ENCODE measurements at regions not wholly inside any gene's neighbourhood (a gene's known extent, or its start where the extent isn't known, plus 50 kb on each side); places are given as distances from the start of the nearest gene placed in this dataset.
"Not testable (repeated sequence)": the region's sequence is repeated elsewhere in the genome, so short reads cannot be mapped to it uniquely, and the experiment has no call there.

GRCh38 chr16:52690468-52690867 is 143.5 kb upstream of the TOX3 start:
- no peak overlapping the region for H3K27ac Mint-ChIP-seq
- H3K4me1 Mint-ChIP-seq: no peaks in the 10 kb centered on the region
- no peak overlapping the region for H3K4me3 Mint-ChIP-seq
- H3K9me3 Mint-ChIP-seq: peaks cover 22% of the 10 kb centered on the region
- no peaks in the 10 kb centered on the region for H3K36me3 Mint-ChIP-seq
- no peaks in the 10 kb centered on the region for H3K27me3 Mint-ChIP-seq

GRCh38 chr16:52680993-52681392 is 134.1 kb upstream of the TOX3 start:
- no peaks in the 10 kb centered on the region for H3K27me3 Mint-ChIP-seq
- H3K4me3 Mint-ChIP-seq: no peak overlapping the region
- H3K9me3 Mint-ChIP-seq: peaks cover 3% of the 10 kb centered on the region
- H3K4me1 Mint-ChIP-seq: no peaks in the 10 kb centered on the region
- H3K27ac Mint-ChIP-seq: no peak overlapping the region
- no peaks in the 10 kb centered on the region for H3K36me3 Mint-ChIP-seq

GRCh38 chr16:52677501-52677900 is 130.6 kb upstream of the TOX3 start:
- no peaks in the 10 kb centered on the region for H3K9me3 Mint-ChIP-seq

GRCh38 chr16:52676959-52677358 is 130.0 kb upstream of the TOX3 start:
- Mint-ChIP-seq H3K4me1 (no peaks in the 10 kb centered on the region), H3K36me3 (no peaks in the 10 kb centered on the region), H3K9me3 (peaks cover 3% of the 10 kb centered on the region), H3K4me3 (no peak overlapping the region), H3K27me3 (no peaks in the 10 kb centered on the region), H3K27ac (no peak overlapping the region)

More at GRCh38 chr16:52677501-52677900, 130.6 kb upstream of the TOX3 start:
- no peaks in the 10 kb centered on the region for H3K4me1 Mint-ChIP-seq
- no peaks in the 10 kb centered on the region for H3K36me3 Mint-ChIP-seq
- H3K27me3 Mint-ChIP-seq: no peaks in the 10 kb centered on the region
- no peak overlapping the region for H3K4me3 Mint-ChIP-seq
- no peak overlapping the region for H3K27ac Mint-ChIP-seq

GRCh38 chr16:52671590-52671989 is 124.6 kb upstream of the TOX3 start:
- no peaks in the 10 kb centered on the region for H3K4me1 Mint-ChIP-seq
- no peak overlapping the region for H3K27ac Mint-ChIP-seq
- no peaks in the 10 kb centered on the region for H3K27me3 Mint-ChIP-seq
- peaks cover 6% of the 10 kb centered on the region for H3K9me3 Mint-ChIP-seq
- no peak overlapping the region for H3K4me3 Mint-ChIP-seq
- no peaks in the 10 kb centered on the region for H3K36me3 Mint-ChIP-seq

- no peaks in the 10 kb centered on the region for H3K4me1 Mint-ChIP-seq
- H3K27ac Mint-ChIP-seq: no peak overlapping the region
- peaks cover 23% of the 10 kb centered on the region for H3K9me3 Mint-ChIP-seq
- H3K27me3 Mint-ChIP-seq: no peaks in the 10 kb centered on the region
- no peak overlapping the region for H3K4me3 Mint-ChIP-seq
- H3K36me3 Mint-ChIP-seq: peaks cover 5% of the 10 kb centered on the region
Observed at GRCh38 chr16:52657924-52658323, 111.0 kb upstream of the TOX3 start.

GRCh38 chr16:52655916-52656315 is 109.0 kb upstream of the TOX3 start:
- not testable (repeated sequence) for H3K4me3 Mint-ChIP-seq, H3K36me3 Mint-ChIP-seq, H3K27ac Mint-ChIP-seq, H3K4me1 Mint-ChIP-seq, H3K27me3 Mint-ChIP-seq
- H3K9me3 Mint-ChIP-seq: peaks cover 21% of the 10 kb centered on the region

GRCh38 chr16:52655156-52655555 is 108.2 kb upstream of the TOX3 start:
- H3K27ac Mint-ChIP-seq: not testable (repeated sequence)

GRCh38 chr16:52652033-52652432 is 105.1 kb upstream of the TOX3 start:
- Mint-ChIP-seq H3K9me3 (peaks cover 6% of the 10 kb centered on the region), H3K27me3 (no peaks in the 10 kb centered on the region), H3K4me1 (no peaks in the 10 kb centered on the region), H3K36me3 (no peaks in the 10 kb centered on the region), H3K27ac (no peak overlapping the region), H3K4me3 (no peak overlapping the region)

More at GRCh38 chr16:52655156-52655555, 108.2 kb upstream of the TOX3 start:
- not testable (repeated sequence) for H3K4me3 Mint-ChIP-seq, H3K36me3 Mint-ChIP-seq, H3K4me1 Mint-ChIP-seq, H3K27me3 Mint-ChIP-seq
- H3K9me3 Mint-ChIP-seq: peaks cover 17% of the 10 kb centered on the region

- Mint-ChIP-seq H3K36me3 (no peaks in the 10 kb centered on the region), H3K27me3 (no peaks in the 10 kb centered on the region), H3K27ac (no peak overlapping the region), H3K4me1 (no peaks in the 10 kb centered on the region), H3K9me3 (peaks cover 6% of the 10 kb centered on the region), H3K4me3 (no peak overlapping the region)
Observed at GRCh38 chr16:52650789-52651188, 103.8 kb upstream of the TOX3 start.

- H3K27ac Mint-ChIP-seq: no peak overlapping the region
- no peaks in the 10 kb centered on the region for H3K27me3 Mint-ChIP-seq
- no peak overlapping the region for H3K4me3 Mint-ChIP-seq
- no peaks in the 10 kb centered on the region for H3K4me1 Mint-ChIP-seq
- H3K36me3 Mint-ChIP-seq: no peaks in the 10 kb centered on the region
- peaks cover 6% of the 10 kb centered on the region for H3K9me3 Mint-ChIP-seq
Observed at GRCh38 chr16:52650318-52650717, 103.4 kb upstream of the TOX3 start.

GRCh38 chr16:52649870-52650269 is 102.9 kb upstream of the TOX3 start:
- Mint-ChIP-seq H3K27ac (no peak overlapping the region), H3K27me3 (no peaks in the 10 kb centered on the region), H3K4me3 (no peak overlapping the region), H3K9me3 (peaks cover 6% of the 10 kb centered on the region), H3K36me3 (no peaks in the 10 kb centered on the region), H3K4me1 (no peaks in the 10 kb centered on the region)

GRCh38 chr16:52647588-52647987 is 100.6 kb upstream of the TOX3 start:
- Mint-ChIP-seq H3K4me1 (no peaks in the 10 kb centered on the region), H3K4me3 (no peak overlapping the region), H3K36me3 (no peaks in the 10 kb centered on the region), H3K9me3 (no peaks in the 10 kb centered on the region), H3K27ac (no peak overlapping the region), H3K27me3 (no peaks in the 10 kb centered on the region)

GRCh38 chr16:52643006-52643405 is 96.1 kb upstream of the TOX3 start:
- H3K4me3 Mint-ChIP-seq: no peak overlapping the region
- no peaks in the 10 kb centered on the region for H3K27me3 Mint-ChIP-seq

GRCh38 chr16:52634528-52634927 is 87.6 kb upstream of the TOX3 start:
- Mint-ChIP-seq H3K9me3 (peaks cover 15% of the 10 kb centered on the region), H3K36me3 (no peaks in the 10 kb centered on the region), H3K4me1 (no peaks in the 10 kb centered on the region), H3K4me3 (no peak overlapping the region), H3K27ac (no peak overlapping the region), H3K27me3 (no peaks in the 10 kb centered on the region)

More at GRCh38 chr16:52643006-52643405, 96.1 kb upstream of the TOX3 start:
- peaks cover under 1% of the 10 kb centered on the region for H3K9me3 Mint-ChIP-seq
- no peaks in the 10 kb centered on the region for H3K4me1 Mint-ChIP-seq
- H3K27ac Mint-ChIP-seq: no peak overlapping the region
- no peaks in the 10 kb centered on the region for H3K36me3 Mint-ChIP-seq

GRCh38 chr16:52634104-52634503 is 87.2 kb upstream of the TOX3 start:
- H3K27ac Mint-ChIP-seq: no peak overlapping the region
- H3K27me3 Mint-ChIP-seq: no peaks in the 10 kb centered on the region
- H3K4me3 Mint-ChIP-seq: no peak overlapping the region
- peaks cover 15% of the 10 kb centered on the region for H3K9me3 Mint-ChIP-seq
- no peaks in the 10 kb centered on the region for H3K36me3 Mint-ChIP-seq
- no peaks in the 10 kb centered on the region for H3K4me1 Mint-ChIP-seq

GRCh38 chr16:52633230-52633629 is 86.3 kb upstream of the TOX3 start:
- Mint-ChIP-seq H3K36me3 (no peaks in the 10 kb centered on the region), H3K27me3 (no peaks in the 10 kb centered on the region), H3K9me3 (peaks cover 15% of the 10 kb centered on the region), H3K27ac (no peak overlapping the region), H3K4me3 (no peak overlapping the region), H3K4me1 (no peaks in the 10 kb centered on the region)

Measured in activated naive CD4-positive, alpha-beta T cell treated with anti-CD3 and anti-CD28 coated beads, Interleukin-2, amount 50 U/mL, for 24 hours (primary cell).